ENCODE measurements at regions not wholly inside any gene's neighbourhood (a gene's known extent, or its start where the extent isn't known, plus 50 kb on each side); places are given as distances from the start of the nearest gene placed in this dataset. TPM values are rescaled to one million over a fixed set of nuclear protein-coding genes. Genes with fewer than 3 reads are reported as not detected.

DNA sequence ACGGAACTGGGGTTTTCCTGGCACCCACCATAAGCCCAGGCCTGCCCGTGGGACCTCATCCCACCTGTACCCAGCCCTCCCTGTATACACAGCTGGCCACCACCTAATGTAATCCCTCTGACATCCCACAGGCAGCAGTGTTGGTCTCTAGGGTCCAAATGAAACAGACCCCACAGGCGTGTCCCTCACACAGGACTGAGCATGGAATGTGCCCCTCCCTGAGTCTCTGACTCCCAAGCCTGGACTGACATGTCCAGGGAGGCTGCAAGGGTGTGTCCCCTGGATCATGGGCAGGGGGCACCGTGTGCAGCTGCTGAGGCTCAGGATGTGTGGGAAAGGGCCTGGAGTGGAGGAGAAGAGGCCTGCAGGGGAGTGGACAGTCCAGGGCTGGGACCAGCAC, 50.6 kb upstream of the PPARA start:
- H3K79me1 ChIP-seq (ENCODE audit: low read depth, low read length): peaks cover 3% of the 10 kb centered on the region
- H2BK120ac ChIP-seq (ENCODE audit: low read depth, low read length): no peak overlapping the region
- H3K18ac ChIP-seq (ENCODE audit: low read length): peak overlapping the region; percentile 64
- H4K8ac ChIP-seq (ENCODE audit: low read depth, low read length): no peak overlapping the region
- no peak for DNase-seq (ENCODE audit: low spot score)
- no peak overlapping the region for H4K91ac ChIP-seq (ENCODE audit: low read depth, low read length, poor library complexity)
- no peak overlapping the region for H3K27ac ChIP-seq (replicated peaks; ENCODE audit: low read length)
- no peak overlapping the region for H3K4me2 ChIP-seq (ENCODE audit: insufficient read depth, low read length, poor library complexity, severe bottlenecking)
- no peak overlapping the region for H3K4ac ChIP-seq (ENCODE audit: low read length)
- no peak overlapping the region for H2BK15ac ChIP-seq (ENCODE audit: low read length)
- H3K4me1 ChIP-seq (ENCODE audit: control insufficient read depth in 2 of 2, insufficient read depth in 1 of 2, low read depth in 1 of 2, low read length in 2 of 2): no peaks in the 10 kb centered on the region
- peak overlapping the region; percentile 56 for H3K14ac ChIP-seq (ENCODE audit: low read length)
- peaks cover 0 to 85% (median 3%) of the 10 kb centered on the region in 3 experiments for H3K27me3 ChIP-seq (ENCODE audit: control insufficient read depth in 3 of 3, insufficient read depth in 3 of 3, low read depth in 1 of 3, low read length in 3 of 3)
- no peak overlapping the region for H2AK5ac ChIP-seq (ENCODE audit: low read depth, low read length)
- H3K23ac ChIP-seq (ENCODE audit: low read depth, low read length, poor library complexity): peak overlapping the region; percentile 73
- no CpG with 5 or more reads among the region's 4 CpGs for WGBS, 2 donors (ENCODE audit: extremely low coverage in 2 of 2, insufficient read length in 2 of 2, insufficient replicate concordance in 1 of 2)
- H2AFZ ChIP-seq (ENCODE audit: low read length): no peak overlapping the region
- H2BK12ac ChIP-seq (ENCODE audit: low read length): peak overlapping the region; percentile 2
- no peaks in the 10 kb centered on the region for H3K9me3 ChIP-seq (replicated peaks in 1 of 2; ENCODE audit: control insufficient read depth in 2 of 2, insufficient read depth in 1 of 2, low read depth in 1 of 2, low read length in 2 of 2)
- H3K4me3 ChIP-seq (ENCODE audit: low read length in 2 of 2): no peak overlapping the region
- H3K9ac ChIP-seq (ENCODE audit: low read depth, low read length, poor library complexity): no peak overlapping the region
- no peaks in the 10 kb centered on the region for H3K36me3 ChIP-seq (replicated peaks in 1 of 2; ENCODE audit: control insufficient read depth in 2 of 2, insufficient read depth in 2 of 2, low read length in 2 of 2)
- H2BK5ac ChIP-seq (ENCODE audit: low read length): no peak overlapping the region

- H2BK15ac ChIP-seq (ENCODE audit: low read length): no peak overlapping the region
- no peak for DNase-seq (ENCODE audit: low spot score)
- H2BK12ac ChIP-seq (ENCODE audit: low read length): peak overlapping the region; percentile 2
- H3K27me3 ChIP-seq (ENCODE audit: control insufficient read depth in 3 of 3, insufficient read depth in 3 of 3, low read depth in 1 of 3, low read length in 3 of 3): peaks cover 0 to 91% (median 3%) of the 10 kb centered on the region in 3 experiments
- no peak overlapping the region for H4K8ac ChIP-seq (ENCODE audit: low read depth, low read length)
- H2BK120ac ChIP-seq (ENCODE audit: low read depth, low read length): no peak overlapping the region
- no peak overlapping the region for H3K23ac ChIP-seq (ENCODE audit: low read depth, low read length, poor library complexity)
- peak overlapping the region; percentile 21 for H2AK5ac ChIP-seq (ENCODE audit: low read depth, low read length)
- H3K9ac ChIP-seq (ENCODE audit: low read depth, low read length, poor library complexity): no peak overlapping the region
- H3K27ac ChIP-seq (replicated peaks; ENCODE audit: low read length): no peak overlapping the region
- H3K4me3 ChIP-seq (ENCODE audit: low read length in 2 of 2): no peak overlapping the region
- no peaks in the 10 kb centered on the region for H3K36me3 ChIP-seq (replicated peaks in 1 of 2; ENCODE audit: control insufficient read depth in 2 of 2, insufficient read depth in 2 of 2, low read length in 2 of 2)
- WGBS, 2 donors (ENCODE audit: extremely low coverage in 2 of 2, insufficient read length in 2 of 2, insufficient replicate concordance in 1 of 2): no CpG with 5 or more reads among the region's 21 CpGs
- no peak overlapping the region for H3K4me2 ChIP-seq (ENCODE audit: insufficient read depth, low read length, poor library complexity, severe bottlenecking)
- H2AFZ ChIP-seq (ENCODE audit: low read length): no peak overlapping the region
- no peak overlapping the region for H3K4ac ChIP-seq (ENCODE audit: low read length)
- no peak overlapping the region for H3K14ac ChIP-seq (ENCODE audit: low read length)
- H3K4me1 ChIP-seq (ENCODE audit: control insufficient read depth in 2 of 2, insufficient read depth in 1 of 2, low read depth in 1 of 2, low read length in 2 of 2): no peaks in the 10 kb centered on the region
- H2BK5ac ChIP-seq (ENCODE audit: low read length): no peak overlapping the region
- H3K9me3 ChIP-seq (replicated peaks in 1 of 2; ENCODE audit: control insufficient read depth in 2 of 2, insufficient read depth in 1 of 2, low read depth in 1 of 2, low read length in 2 of 2): no peaks in the 10 kb centered on the region
- H3K79me1 ChIP-seq (ENCODE audit: low read depth, low read length): peaks cover 4% of the 10 kb centered on the region
- no peak overlapping the region for H3K18ac ChIP-seq (ENCODE audit: low read length)
- H4K91ac ChIP-seq (ENCODE audit: low read depth, low read length, poor library complexity): no peak overlapping the region
Observed at GRCh38 chr22:46100401-46101105, 49.8 kb upstream of the PPARA start.

Small RNA genes lying in the stretch of these regions (small RNA-seq; reads per million reads assigned to genes)
- not detected for gene MIR3619 (ENCODE audit: insufficient read depth)
